GM21381 (cell line): ENCODE measurements at regions not wholly inside any gene's neighbourhood (a gene's known extent, or its start where the extent isn't known, plus 50 kb on each side); places are given as distances from the start of the nearest gene placed in this dataset.
A peak's percentile ranks its signal among the peaks of the same experiment; 100 is the strongest.
"Not testable (repeated sequence)": the region's sequence is repeated elsewhere in the genome, so short reads cannot be mapped to it uniquely, and the experiment has no call there.

ENCODE experiments used
- ATAC-seq: cut with Tn5 transposase; IDR thresholded peaks from one replicate; pipeline ENCODE4 v1.9.1; 2021; ENCODE audit warnings: mild to moderate bottlenecking, moderate library complexity; ENCODE audit not compliant: unreplicated experiment

DNA sequence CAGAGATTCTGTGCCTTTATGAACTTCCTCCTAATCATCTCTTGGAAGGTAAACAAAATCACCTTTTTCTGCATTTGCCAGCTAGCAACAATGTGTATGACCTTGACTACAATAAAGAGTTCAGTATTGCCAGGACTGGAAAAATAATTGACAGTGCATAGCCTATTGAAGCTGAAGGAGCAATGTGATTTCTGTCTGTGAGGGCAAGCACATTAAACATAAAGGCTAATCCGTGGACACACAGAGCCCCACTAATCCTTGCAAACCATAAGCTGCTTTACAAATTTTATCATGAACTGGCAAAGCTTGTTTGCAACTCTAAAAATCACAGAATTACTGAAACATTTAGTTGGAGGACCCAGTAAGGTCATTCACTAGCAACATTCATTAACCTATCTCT is 563.8 kb downstream of the PYDC2 start:
- ATAC-seq = no peak

DNA sequence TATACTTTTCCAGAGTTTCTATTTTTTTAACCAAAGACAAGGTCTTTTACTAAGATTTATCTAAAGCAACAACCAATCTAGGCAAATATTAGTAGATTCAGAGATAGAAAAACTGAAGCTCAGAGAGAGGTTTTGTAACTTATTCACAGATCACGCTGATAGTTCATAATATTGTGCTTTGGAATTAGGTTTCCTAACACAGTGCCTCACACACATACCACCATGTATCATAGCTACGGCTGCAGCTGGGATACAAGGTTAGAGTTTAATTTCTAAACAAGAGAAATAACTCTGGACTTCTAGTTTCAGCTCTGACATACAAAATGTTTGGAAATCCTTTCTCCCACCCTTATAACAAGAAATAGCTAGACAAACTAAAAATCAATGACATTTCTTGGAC is 565.7 kb downstream of the PYDC2 start:
- no peak for ATAC-seq

DNA sequence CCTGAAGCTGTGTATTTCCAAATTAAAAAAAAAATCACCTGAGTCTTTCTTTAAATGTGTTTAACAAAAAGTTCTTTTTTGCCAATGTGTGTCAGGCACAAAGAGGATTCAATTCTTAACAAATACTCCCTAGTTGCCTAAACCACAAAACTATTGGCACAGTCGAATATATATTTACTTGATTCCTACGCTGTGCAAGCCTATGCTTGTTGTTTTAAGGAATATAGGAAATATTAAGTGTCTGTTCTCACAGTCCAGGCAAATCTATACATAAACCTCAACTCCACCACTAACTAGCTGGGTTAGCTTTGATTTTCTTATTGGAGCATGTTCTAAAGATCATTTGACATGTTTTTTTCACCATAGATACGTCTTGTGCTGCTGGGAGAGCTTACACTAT is 571.0 kb downstream of the PYDC2 start:
- ATAC-seq = no peak

DNA sequence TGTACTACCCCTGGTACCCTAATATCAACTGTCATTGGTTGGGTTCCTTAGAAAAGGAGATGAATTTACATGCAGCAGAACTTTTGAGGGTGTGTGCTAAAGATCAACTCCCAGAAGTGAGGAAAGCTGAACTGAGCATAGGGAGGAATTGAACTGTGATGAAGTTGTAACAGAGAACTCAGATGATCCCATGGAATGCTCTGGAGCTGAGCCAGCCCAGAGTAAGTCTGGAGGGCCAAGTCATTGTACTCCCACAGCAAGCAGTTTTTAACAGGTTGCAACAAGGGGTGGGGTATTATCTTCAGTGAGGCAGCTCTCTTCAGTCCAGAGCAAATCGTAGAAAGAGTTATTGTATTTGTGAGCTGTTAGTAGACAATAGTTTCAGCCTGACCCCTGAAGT is 572.3 kb downstream of the PYDC2 start:
- no peak for ATAC-seq

DNA sequence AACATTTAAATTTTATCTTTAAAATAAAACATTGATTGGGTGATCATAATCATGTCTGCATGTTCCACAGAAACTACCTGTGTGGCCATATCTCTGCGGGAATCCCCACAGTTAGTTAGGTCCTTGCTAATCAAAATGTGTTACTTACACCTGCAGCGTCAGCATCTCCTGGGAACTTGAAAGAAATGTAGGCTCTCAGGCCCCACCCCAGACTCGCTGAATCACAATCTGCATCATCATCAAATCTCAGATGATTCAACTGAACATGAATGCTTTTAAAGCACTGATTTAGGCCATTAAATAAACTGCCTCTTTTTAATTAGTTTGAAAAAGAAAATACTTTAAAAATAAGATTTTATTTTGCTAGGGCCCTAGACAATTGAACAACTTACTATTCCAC is 577.8 kb downstream of the PYDC2 start:
- ATAC-seq = no peak

DNA sequence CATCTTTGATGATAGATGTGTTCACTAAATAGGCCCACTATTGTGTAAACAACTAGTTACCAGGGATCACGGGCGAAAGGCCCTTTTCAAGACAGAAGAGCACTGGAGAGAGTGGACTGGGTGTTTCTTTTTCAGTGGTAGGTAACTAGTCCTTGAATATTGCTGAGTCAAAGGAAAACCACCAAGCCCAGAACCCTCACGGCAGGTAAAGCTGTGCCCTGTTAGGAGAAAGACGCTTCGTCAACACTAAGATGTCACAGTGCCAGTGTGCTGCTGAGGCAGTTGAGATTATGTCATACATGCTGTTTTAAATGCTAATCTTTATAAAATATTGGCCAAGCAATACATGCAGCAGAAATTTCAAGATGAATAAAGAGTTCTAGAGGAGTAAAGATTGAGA is 578.6 kb downstream of the PYDC2 start:
- no peak for ATAC-seq

DNA sequence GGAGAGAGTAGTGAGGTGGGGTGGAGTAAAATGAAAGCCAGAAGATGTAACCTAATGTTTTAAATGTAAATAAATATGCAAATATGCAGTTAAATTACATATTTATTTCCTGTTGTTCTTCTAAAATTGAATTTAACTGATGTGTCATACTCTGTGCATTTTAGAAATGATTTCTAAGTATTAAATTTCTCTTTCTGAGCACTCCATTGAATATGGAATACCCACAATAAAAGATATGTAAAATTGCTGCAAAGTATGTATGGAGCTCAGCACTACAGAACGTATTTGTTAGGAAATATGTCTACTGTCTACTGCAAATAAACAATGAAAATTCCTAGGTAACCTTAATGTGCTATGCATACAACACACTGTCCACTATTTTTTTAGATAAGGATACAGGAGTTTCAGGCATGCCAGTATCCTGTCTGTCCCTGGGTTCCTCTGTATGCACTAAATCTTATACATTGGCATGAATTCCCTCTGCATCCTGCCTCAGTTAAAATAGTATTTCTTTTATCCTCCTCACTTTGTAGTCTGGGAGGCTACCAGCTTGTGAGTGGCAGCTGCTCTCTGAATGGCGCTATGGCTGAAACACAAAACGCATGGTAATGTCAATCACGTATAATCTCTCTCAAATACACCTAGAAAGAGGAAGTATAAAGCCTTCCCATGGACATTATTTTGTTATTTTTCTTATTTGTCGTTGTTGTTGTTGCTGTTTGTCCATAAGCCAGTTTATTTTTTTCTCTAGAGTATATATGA is 579.5 kb downstream of the PYDC2 start:
- ATAC-seq = no peak

DNA sequence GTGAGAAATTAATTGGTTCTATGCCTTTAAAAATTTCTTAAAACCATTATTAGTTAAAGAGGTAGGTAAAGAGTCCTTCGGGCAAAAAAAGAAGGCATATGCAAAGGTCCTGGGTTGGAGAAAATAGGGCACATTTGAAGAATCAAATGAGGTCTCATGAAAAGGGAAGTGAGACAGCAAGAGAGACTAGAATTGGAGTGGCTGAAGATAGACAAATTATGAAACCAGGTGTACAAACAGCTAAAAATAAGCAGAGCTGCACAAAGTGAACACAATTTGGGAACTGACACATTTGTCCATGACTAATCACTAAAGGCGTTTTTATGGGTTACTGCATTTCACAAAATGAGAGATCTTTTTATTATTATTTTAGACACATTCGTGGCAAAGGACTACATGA is 581.2 kb downstream of the PYDC2 start:
- ATAC-seq = peak; percentile 98

DNA sequence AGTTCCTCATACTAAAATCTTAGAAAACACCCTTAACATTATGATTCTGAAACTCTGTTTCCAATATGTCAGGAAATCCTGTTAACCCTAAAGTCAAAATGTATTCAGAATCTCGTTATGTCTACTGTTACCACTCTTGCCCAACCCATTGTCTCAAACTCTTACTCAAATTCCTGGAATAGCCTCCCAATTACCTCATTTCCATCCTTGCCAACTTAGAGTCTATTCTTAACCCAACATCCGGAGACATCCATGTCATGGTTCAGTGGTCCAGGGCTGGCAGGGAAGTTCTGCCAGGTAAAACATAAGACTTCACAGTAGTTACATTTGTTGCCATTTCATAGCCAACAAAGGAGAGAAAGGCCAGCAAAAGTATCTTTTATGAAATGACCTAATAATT is 593.9 kb downstream of the PYDC2 start:
- ATAC-seq = no peak

DNA sequence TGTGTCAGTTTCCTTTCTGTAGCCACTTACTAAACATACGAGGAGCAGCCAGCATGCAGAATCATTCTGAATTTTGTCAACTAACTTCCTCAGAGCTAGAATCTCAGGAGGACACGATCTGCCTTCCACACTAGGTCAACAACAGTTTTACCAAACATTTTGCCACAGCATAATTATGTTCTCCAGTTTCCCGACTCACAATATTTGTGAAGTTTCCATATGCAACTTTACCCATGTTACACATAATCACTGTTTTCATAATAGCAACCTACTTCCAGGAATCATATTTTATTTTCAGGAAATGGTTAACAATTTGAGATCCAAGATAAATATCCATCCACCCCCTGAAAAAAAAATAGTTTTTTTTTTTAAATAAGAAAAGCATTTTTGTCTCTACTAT is 595.0 kb downstream of the PYDC2 start:
- ATAC-seq = no peak

DNA sequence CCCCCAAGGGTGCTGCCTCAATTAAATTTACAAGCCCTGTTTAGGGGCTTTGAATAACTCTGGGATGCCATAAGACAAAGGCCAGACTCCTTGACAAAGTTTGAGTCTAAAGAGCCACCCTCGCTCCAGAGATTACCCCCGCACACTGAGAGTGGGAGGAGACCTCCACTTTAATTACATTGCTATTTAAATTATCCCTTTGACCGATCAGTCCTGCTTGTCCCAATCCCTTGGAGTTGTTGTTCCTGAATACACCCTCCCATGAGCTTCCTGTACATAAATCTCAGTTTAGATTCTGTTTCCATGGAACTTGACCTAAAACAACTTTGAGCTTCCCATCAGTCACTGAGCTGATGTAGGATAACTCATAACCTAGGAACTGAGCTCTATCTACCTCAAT is 596.3 kb downstream of the PYDC2 start:
- ATAC-seq = no peak

DNA sequence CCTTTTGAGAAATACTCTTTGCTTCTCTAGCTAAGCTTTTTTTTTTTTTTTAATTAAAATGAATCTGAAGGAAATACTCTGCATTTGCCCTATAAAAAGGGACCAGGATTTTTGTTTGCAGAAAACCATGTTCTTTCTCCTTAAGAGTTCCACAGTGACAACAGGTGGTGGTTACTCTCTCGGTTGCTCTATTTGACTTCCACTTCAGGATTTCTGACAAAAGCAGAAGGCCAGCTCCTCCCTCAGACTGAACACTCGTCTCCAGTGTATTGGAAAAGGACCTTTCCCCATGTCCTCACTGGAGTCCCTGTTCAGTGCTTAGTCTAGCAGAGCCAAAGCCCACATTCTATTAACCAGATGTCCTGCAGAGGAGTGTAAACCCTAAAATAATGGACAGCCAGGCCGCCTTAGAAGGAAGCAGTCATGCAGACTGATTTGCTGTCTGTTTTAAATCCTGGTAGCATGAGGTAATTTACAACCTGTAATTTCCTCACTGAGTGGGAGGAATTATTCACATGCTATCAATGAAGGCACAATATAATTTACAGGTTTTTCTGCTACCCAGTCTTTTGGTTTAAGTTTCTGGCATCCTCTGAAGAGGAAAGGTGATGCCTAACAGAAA is 599.3 kb downstream of the PYDC2 start:
- no peak for ATAC-seq

DNA sequence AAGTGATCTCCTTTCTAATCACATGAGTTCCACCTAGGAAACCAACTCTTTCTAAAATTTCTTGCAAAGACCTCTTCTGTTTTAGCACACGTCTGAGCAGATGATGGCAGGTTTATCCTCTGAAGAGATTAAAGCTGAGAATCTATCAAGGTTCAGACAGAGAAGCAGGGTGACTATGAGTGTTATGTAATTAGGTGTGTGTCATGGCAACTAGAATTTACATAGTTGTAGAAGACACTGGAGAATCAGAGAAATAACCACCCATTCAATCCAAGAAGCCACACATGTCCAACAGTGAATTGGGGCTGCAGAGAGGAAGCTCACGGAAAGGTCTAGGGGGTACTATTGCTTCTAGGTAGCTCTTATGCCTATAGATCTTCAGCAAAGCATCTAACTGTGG is 600.5 kb downstream of the PYDC2 start:
- no peak for ATAC-seq

DNA sequence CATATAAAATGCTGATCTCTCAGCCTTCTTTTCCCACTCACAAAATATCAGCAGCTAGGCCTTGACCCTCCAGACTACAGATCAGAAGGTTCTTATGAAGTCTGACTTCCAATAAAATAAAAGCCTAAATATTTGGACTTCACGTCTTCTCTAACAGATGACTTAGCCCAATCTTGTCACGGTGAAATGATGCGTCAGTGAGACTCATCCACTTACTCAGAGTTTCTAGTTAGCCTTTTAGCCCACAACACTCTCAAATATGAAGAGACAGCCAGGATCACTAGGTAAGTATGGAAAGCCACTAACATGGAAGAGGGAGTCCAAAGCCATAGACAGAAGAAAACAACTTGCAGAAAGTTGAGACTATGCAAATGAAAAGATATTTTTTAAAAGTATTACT is 601.2 kb downstream of the PYDC2 start:
- ATAC-seq = no peak

DNA sequence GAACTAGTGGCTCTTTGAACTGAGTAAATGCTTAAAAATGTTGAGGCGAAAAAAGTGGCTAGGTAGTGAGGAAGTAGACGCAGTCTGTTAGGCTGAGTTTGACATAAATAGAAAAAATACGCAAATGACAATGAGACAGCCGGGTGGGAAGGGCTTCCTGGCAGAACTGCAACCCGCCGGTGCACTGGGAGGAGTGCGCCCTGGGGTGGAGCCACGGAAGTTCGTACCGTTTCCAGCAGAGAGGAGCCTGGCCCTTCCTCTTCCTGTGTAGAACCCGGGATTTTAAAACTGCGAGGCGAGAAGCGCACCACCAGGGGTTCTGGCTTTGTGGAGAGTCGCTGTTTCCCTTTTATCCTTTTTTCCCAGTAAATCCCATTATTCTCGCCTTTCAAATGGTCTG is 602.6 kb downstream of the PYDC2 start:
- peak; percentile 50 for ATAC-seq

DNA sequence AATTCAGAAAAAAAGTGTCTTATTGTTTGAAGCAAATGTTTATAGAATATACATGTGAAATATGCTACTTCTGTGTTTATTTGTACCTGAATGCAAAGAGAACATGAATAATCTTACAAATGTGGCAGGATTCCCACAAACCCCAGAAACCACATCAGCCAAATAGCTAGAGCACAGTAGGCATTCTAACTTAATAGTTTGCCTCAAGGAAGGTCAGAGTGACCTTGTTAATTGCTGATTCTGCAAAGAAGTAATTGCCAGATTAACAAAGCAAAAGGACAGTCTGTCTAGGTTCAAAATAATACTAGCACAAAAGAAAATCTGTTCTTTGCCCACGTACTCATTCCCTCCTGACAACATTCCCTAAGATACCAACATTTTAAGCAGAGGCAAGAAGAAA is 604.0 kb downstream of the PYDC2 start:
- no peak for ATAC-seq

DNA sequence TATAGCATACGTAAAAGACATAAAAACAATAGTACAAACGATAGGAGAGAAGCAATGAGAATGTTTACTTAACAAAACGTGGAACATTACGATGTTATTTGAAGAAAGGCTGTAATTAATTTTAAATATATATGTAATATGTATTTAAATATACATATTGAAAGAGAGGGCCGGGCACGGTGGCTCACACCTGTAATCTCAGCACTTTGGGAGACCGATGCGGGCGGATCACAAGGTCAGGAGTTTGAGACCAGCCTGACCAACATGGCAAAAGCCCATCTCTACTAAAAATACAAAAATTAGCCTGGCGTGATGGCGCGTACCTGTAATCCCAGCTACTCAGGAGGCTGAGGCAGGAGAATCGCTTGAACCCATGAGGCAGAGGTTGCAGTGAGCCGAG is 605.3 kb downstream of the PYDC2 start:
- ATAC-seq = not testable (repeated sequence)

DNA sequence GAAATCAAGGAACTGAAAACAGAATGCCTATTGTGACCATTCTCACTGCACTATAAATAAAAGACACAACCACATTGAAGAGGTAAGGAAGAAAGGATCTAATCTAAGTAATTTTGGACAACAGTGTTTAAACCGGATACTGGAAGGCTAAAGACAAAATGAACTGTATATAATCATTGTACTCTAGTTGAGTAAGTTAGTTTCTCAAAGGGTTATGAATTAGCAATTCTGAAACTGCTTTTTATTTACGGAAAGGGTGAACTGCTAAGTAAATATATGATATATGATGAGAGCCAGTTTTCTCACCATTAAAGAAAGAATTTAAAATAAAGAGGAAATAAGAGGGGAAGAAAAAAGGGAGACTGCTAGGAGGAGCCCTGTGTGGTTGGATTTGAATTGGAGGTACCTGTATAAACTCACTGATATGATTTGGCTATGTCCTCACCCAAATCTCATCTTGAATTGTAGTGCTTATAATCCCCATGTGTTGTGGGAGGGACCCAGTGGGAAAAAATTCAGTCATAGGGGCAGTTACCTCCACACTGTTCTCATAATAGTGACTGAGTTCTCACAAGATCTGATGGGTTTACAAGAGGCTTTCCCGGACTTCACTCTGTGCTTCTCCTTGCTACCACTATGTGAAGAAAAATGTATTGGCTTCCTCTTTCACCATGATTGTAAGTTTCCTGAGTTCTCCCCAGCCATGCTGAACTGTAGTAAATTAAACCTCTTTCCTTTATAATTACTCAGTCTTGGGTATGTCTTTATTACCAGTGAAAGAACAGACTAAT is 607.7 kb downstream of the PYDC2 start:
- ATAC-seq = peak; percentile 59

DNA sequence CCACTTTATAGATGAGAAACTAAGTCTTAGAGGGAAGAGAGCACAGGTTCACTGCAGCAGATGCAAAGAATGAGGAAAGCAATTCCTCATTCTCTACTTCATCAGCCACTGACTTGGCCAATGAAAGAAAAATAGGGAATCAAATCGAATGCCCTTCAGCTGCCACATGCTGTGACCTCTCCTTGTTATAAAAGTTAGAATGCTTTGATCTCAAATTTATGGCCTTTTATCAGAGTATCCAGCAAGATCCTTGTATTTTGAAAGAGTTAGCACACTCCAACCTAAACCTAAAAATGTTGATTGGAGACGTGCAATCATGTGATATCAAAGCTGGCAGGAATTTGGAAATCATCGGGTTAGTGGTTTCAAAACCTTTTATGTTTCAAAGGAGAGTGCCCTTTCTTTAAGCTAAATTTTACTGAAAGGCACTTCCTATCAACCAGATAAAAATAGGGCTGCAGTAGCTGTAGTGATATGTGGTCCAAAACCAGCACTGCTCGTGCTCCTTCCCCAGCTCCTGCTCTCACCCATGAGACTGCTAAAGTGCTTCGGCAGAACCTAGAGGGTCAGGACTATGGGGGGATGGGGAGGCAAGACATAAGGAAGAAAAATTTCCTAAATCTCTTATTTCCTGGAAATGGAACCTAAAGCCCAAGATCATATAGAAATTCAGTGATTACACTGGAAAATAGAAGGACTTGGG is 617.0 kb downstream of the PYDC2 start:
- ATAC-seq = no peak

DNA sequence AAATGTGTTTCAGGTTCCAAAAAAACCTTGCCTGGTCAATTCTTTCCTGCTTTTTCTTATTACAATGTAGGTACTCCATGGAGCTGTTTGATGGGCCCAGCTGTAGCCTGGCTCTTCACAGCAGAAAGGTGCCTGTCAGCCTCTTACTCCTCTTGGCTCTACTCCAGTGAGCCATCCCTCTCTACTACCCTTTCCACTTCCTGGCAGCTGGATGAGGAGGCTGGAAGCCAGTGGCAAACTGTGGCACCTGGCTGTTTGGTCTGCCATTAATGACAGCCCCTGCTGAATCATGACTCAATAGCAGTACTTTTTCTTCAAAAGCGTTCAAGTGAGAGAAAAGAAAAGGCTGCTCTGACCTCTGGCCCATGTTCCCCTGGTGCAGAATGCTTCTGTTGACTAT is 618.1 kb downstream of the PYDC2 start:
- no peak for ATAC-seq

DNA sequence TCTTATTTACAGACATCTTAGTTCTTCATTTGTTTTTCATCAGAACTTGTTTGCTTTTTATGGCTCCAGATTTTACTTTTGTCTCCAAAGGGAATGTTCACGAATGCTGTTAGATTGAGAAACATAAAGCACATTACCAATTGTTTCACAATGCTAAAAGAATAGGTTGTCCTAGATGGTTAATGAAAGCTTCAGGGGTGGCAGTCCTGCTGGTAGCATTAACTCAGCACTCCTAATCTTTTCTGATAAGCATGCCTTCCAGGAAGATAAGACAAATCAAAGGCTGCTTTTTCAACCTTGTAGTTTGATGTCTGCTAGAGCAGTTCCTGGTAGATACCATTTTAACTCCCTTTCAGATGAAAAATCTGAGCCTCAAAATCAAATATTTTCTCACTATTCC is 619.4 kb downstream of the PYDC2 start:
- ATAC-seq = no peak
